Adrenal gland (tissue), 9 donors: ENCODE measurements at regions not wholly inside any gene's neighbourhood (a gene's known extent, or its start where the extent isn't known, plus 50 kb on each side); places are given as distances from the start of the nearest gene placed in this dataset.
A peak's percentile ranks its signal among the peaks of the same experiment; 100 is the strongest.

Experiments used
- DNase-seq, 7 donors: peaks; one replicate each; pipeline ENCODE4 v3.0.0-alpha.2; 2019 to 2020
- H3K27ac ChIP-seq, 5 donors: fragments of 200-600 bp; sonication (generic) in 4 of 5; 1 replicate in 3 of 5; 2 replicates in 2 of 5; pipeline versions ENCODE4 v1.5.1 to v1.8.0; 2016 to 2020; ENCODE audit warnings: mild to moderate bottlenecking in 1 of 5
- H3K27me3 ChIP-seq: fragments of 200-600 bp; 2 replicates; pipeline ENCODE4 v1.8.0; 2021
- H3K36me3 ChIP-seq, 2 donors: fragments of 200-600 bp; replicated peaks in 1 of 2; 1 replicate in 1 of 2; 2 replicates in 1 of 2; pipeline versions ENCODE4 v1.5.1 to v1.8.0; 2018 to 2022
- H3K4me1 ChIP-seq, 2 donors: fragments of 200-600 bp; replicated peaks in 1 of 2; 1 replicate in 1 of 2; 2 replicates in 1 of 2; pipeline versions ENCODE4 v1.5.1 to v1.8.0; 2018 to 2021
- H3K4me3 ChIP-seq, 4 donors: fragments of 200-600 bp; sonication (generic) in 3 of 4; one replicate each; pipeline ENCODE4 v1.5.1; 2016 to 2018
- H3K9me3 ChIP-seq, 3 donors: fragments of 200-600 bp; sonication (generic) in 1 of 3; replicated peaks in 1 of 3; 1 replicate in 2 of 3; 2 replicates in 1 of 3; pipeline versions ENCODE4 v1.5.1 to v1.8.0; 2016 to 2021
- CTCF ChIP-seq, 6 experiments: fragments of 450-650 bp in 4 of 6; fragments of 200-600 bp in 2 of 6; sonication (generic) in 1 of 6; IDR thresholded peaks; 1 replicate in 5 of 6; 2 replicates in 1 of 6; pipeline versions ENCODE4 v1.5.1 to v1.8.0; 2016 to 2021; ENCODE audit warnings: antibody characterized with exemption in 6 of 6, mild to moderate bottlenecking in 2 of 6, moderate library complexity in 1 of 6
- POLR2A ChIP-seq, 2 donors: fragments of 450-650 bp; IDR thresholded peaks; one replicate each; pipeline ENCODE4 v1.6.1; 2017; ENCODE audit warnings: antibody characterized with exemption in 2 of 2, mild to moderate bottlenecking in 2 of 2, moderate library complexity in 1 of 2
- WGBS, 4 donors: extraction: QIAGEN DNeasy Blood & Tissue Kit in 2 of 4; methylation state at CpG; one replicate each; pipeline versions ENCODE4 v1.1.5 to v1.1.7; 2013 to 2017; 5-methylcytosine and 5-hydroxymethylcytosine counted together
- intact Hi-C, 2 donors: fragments of 100-400 bp; cut with DNase I; formaldehyde crosslinking; loops; one replicate each; pipeline versions ENCODE4 v1.14.1 to v1.15.0; 2022 to 2023
- donor health status: healthy with polysubstance abuse.
- donor health status: Bipolar disorder and iron deficiency.
- donor health status: DM: yes; HTN: yes; CAD: no.
- donor health status: DM: no; HTN: no; CAD: no.
- donor health status: DM: no; HTN: no; CAD: no.

GRCh38 chr16:19980632-19981265, 92.9 kb downstream of the GPR139 start:
- TF ChIP-seq POLR2A (IDR thresholded peaks at IDR 0.05): no peak
- TF ChIP-seq CTCF (IDR thresholded peaks at IDR 0.05): peak in 2 of 6 experiments; percentile 14 to 24
- no peak for DNase-seq
- H3K27me3 ChIP-seq: no peaks in the 10 kb centered on the region
- no peaks in the 10 kb centered on the region for H3K4me1 ChIP-seq
- H3K27ac ChIP-seq: no peak overlapping the region
- H3K4me3 ChIP-seq: no peak overlapping the region
- H3K9me3 ChIP-seq: no peaks in the 10 kb centered on the region
- whole genome bisulfite sequencing, 4 donors: 9 to 18% (median 12%) methylated on average over 3 of the region's 3 CpGs
- intact Hi-C loops: no loop called here
- no peaks in the 10 kb centered on the region for H3K36me3 ChIP-seq

GRCh38 chr16:19979638-19980037, 94.1 kb downstream of the GPR139 start:
- no peaks in the 10 kb centered on the region for H3K9me3 ChIP-seq

GRCh38 chr16:19974607-19975006, 90.0 kb upstream of the GPRC5B start:
- intact Hi-C loops: no loop called here
- Histone ChIP-seq H3K4me1 (no peaks in the 10 kb centered on the region), H3K4me3 (no peak overlapping the region), H3K9me3 (no peaks in the 10 kb centered on the region), H3K36me3 (no peaks in the 10 kb centered on the region), H3K27ac (no peak overlapping the region), H3K27me3 (peaks cover 5% of the 10 kb centered on the region)
- TF ChIP-seq CTCF (IDR thresholded peaks at IDR 0.05) (no peak), POLR2A (IDR thresholded peaks at IDR 0.05) (no peak)
- WGBS, 4 donors: 30 to 53% (median 36%) methylated on average over 4 of the region's 4 CpGs
- DNase-seq: no peak

More at GRCh38 chr16:19979638-19980037, 94.1 kb downstream of the GPR139 start:
- Histone ChIP-seq H3K27ac (no peak overlapping the region), H3K36me3 (no peaks in the 10 kb centered on the region), H3K4me3 (no peak overlapping the region), H3K4me1 (no peaks in the 10 kb centered on the region), H3K27me3 (peaks cover under 1% of the 10 kb centered on the region)
- no peak for DNase-seq
- TF ChIP-seq POLR2A (IDR thresholded peaks at IDR 0.05): no peak
- TF ChIP-seq CTCF (IDR thresholded peaks at IDR 0.05): no peak
- intact Hi-C loops: no loop called here
- 15 to 27% (median 21%) methylated on average over 3 to 4 of the region's 4 CpGs for WGBS, 4 donors

GRCh38 chr16:19972111-19972510, 87.5 kb upstream of the GPRC5B start:
- H3K27ac ChIP-seq: no peak overlapping the region
- WGBS, 4 donors: 65 to 89% (median 65%) methylated on average over 2 to 4 of the region's 4 CpGs
- TF ChIP-seq POLR2A (IDR thresholded peaks at IDR 0.05) (no peak), CTCF (IDR thresholded peaks at IDR 0.05) (no peak)

More at GRCh38 chr16:19972111-19972510, 87.5 kb upstream of the GPRC5B start:
- intact Hi-C loops: no loop called here
- DNase-seq: no peak
- no peaks in the 10 kb centered on the region for H3K4me1 ChIP-seq
- no peak overlapping the region for H3K4me3 ChIP-seq
- H3K36me3 ChIP-seq: no peaks in the 10 kb centered on the region
- no peaks in the 10 kb centered on the region for H3K9me3 ChIP-seq
- peaks cover 5% of the 10 kb centered on the region for H3K27me3 ChIP-seq
